Astrocyte (in vitro differentiated cells and primary cell): ENCODE measurements at regions not wholly inside any gene's neighbourhood (a gene's known extent, or its start where the extent isn't known, plus 50 kb on each side); places are given as distances from the start of the nearest gene placed in this dataset.

Experiments used
- CTCF ChIP-seq: IDR thresholded peaks from 2 replicates; pipeline ENCODE4 v1.5.1; 2011; ENCODE audit warnings: low read depth, mild to moderate bottlenecking, inconsistent platforms, low read length, moderate library complexity; ENCODE audit not compliant: insufficient read depth
- EZH2 ChIP-seq: IDR thresholded peaks from 2 replicates; pipeline ENCODE4 v1.6.1; 2012; ENCODE audit warnings: mild to moderate bottlenecking, low read length, inconsistent platforms; ENCODE audit not compliant: insufficient read depth

DNA sequence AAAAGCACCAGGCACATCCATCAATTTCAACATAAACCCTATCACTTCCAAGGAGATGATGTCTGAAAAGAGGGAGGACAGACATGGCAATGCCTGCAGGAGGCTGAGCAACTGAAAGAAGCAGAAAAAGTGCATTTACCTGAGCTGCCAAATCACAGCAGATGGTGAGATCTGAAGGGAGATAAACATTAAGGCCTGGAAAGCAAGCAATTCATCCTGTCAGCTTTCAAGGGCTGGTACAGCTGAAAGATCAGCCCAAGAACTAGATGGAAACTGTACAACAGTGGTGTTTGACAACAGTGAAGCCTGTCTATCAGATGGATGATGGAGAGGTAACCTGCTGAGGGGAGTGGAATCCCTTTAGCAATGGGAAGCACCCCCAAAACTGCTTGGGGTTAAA lies 433.2 kb upstream of the ZNF608 start:
- no peak for TF ChIP-seq EZH2
- no peak for TF ChIP-seq CTCF
